Natural killer cell (primary cell): ENCODE measurements at regions not wholly inside any gene's neighbourhood (a gene's known extent, or its start where the extent isn't known, plus 50 kb on each side); places are given as distances from the start of the nearest gene placed in this dataset.

Experiments
- ATAC-seq, 3 donors: fragments of 150-1000 bp in 2 of 3; fragments of 200-7000 bp in 1 of 3; cut with Tn5 transposase; 1 replicate in 1 of 3; 2 replicates in 2 of 3; pipeline ENCODE4 v1.10.0; 2021; ENCODE audit warnings: mild to moderate bottlenecking in 2 of 3, moderate library complexity in 2 of 3
- DNase-seq, 2 donors: peaks; one replicate each; pipeline versions ENCODE4 v3.0.0 to v3.0.0-alpha.2; 2013 to 2021; ENCODE audit warnings: mixed read lengths in 1 of 2
- H3K27ac ChIP-seq: one replicate; pipeline ENCODE4 v1.5.1; 2013; ENCODE audit warnings: mild to moderate bottlenecking, low read length
- H3K27me3 ChIP-seq: one replicate; pipeline ENCODE4 v1.6.1; 2013; ENCODE audit warnings: low read length; ENCODE audit not compliant: control insufficient read depth, insufficient read depth
- H3K36me3 ChIP-seq: one replicate; pipeline ENCODE4 v1.6.1; 2013; ENCODE audit warnings: low read length; ENCODE audit not compliant: control insufficient read depth, insufficient read depth
- H3K4me1 ChIP-seq: one replicate; pipeline ENCODE4 v1.6.1; 2013; ENCODE audit warnings: low read length; ENCODE audit not compliant: control insufficient read depth, insufficient read depth
- H3K4me3 ChIP-seq: one replicate; pipeline ENCODE4 v1.5.1; 2013; ENCODE audit warnings: low read length
- H3K9me3 ChIP-seq: one replicate; pipeline ENCODE4 v1.6.1; 2013; ENCODE audit warnings: low read length; ENCODE audit not compliant: control insufficient read depth, insufficient read depth
- H3K27ac Mint-ChIP-seq, 2 donors: one replicate each; pipeline ENCODE4 v1.8.0; 2022; ENCODE audit warnings: mild to moderate bottlenecking in 2 of 2, mixed read lengths in 2 of 2, moderate library complexity in 1 of 2
- H3K27me3 Mint-ChIP-seq, 2 donors: one replicate each; pipeline ENCODE4 v1.8.0; 2022; ENCODE audit warnings: low read depth in 2 of 2, mixed read lengths in 2 of 2
- H3K36me3 Mint-ChIP-seq: one replicate; pipeline ENCODE4 v1.8.0; 2022; ENCODE audit warnings: mixed read lengths
- H3K4me1 Mint-ChIP-seq, 2 donors: one replicate each; pipeline ENCODE4 v1.8.0; 2022; ENCODE audit warnings: mixed read lengths in 2 of 2
- H3K4me3 Mint-ChIP-seq: one replicate; pipeline ENCODE4 v1.8.0; 2022; ENCODE audit warnings: mild to moderate bottlenecking, moderate library complexity, mixed read lengths
- H3K9me3 Mint-ChIP-seq, 2 donors: one replicate each; pipeline ENCODE4 v1.8.0; 2022; ENCODE audit warnings: mixed read lengths in 2 of 2
- WGBS: methylation state at CpG from one replicate; pipeline ENCODE4 v1.1.7; 2013; ENCODE audit warnings: missing lambda C conversion rate; ENCODE audit not compliant: insufficient coverage; 5-methylcytosine and 5-hydroxymethylcytosine counted together
- intact Hi-C: fragments of 100-400 bp; cut with micrococcal nuclease; formaldehyde crosslinking; loops from one replicate; pipeline ENCODE4 v1.14.2; 2022
- TF ChIP-seq, protein P1 (sequence below): fragments of 200-600 bp; IDR thresholded peaks from one replicate; pipeline ENCODE4 v1.8.0; 2022; ENCODE audit warnings: antibody characterized with exemption

DNA sequence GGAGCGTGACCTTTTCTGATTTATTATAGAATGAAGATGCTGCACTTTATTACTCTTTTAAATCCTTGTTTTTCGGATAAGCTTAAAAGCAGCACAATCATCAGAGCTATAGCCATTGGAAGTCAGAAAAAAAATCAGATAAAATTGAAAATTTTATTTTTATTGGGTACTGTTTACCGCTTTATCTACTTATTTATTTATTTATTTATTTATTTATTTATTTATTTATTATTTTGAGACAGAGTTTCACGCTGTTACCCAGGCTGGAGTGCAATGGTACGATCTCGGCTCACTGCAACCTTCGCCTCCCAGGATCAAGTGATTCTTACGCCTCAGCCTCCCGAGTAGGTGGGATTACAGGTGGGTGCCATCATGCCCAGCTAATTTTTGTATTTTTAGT, 83.1 kb upstream of the CHRM3 start:
- no peaks in the 10 kb centered on the region for H3K36me3 ChIP-seq
- peaks cover 0 to 7% of the 10 kb centered on the region in 2 donors for H3K9me3 Mint-ChIP-seq

DNA sequence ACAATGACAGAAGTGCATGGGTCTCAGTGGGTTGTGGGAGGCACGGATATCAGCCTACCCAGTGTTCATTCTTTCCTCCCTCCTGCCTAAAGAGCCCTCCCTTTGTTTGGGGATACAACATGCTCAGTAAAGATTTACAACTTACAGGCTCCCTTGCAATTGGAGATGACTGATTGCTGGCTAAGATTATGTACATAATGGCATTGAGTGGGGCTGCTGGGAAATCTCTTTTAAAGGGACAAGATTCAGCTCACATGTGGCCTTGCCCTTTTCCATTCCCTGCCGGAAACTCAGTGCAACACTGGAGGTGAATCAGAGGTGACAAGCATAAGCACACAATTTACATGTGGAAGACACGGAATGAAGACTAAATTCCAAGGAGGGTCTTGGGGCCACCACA, 83.7 kb upstream of the CHRM3 start:
- intact Hi-C loops = no loop called here
- Mint-ChIP-seq H3K9me3 (peaks cover 0 to 7% of the 10 kb centered on the region in 2 donors), H3K27me3 (no peaks in the 10 kb centered on the region), H3K27ac (no peak overlapping the region), H3K4me3 (no peak overlapping the region), H3K4me1 (no peaks in the 10 kb centered on the region), H3K36me3 (no peaks in the 10 kb centered on the region)
- H3K27me3 ChIP-seq = no peaks in the 10 kb centered on the region
- DNase-seq (no peak), ATAC-seq (no peak)
- WGBS = 81% methylated on average over 2 of the region's 3 CpGs
- no peaks in the 10 kb centered on the region for H3K36me3 ChIP-seq
- no peak overlapping the region for H3K4me3 ChIP-seq
- H3K4me1 ChIP-seq = no peaks in the 10 kb centered on the region
- TF ChIP-seq, protein P1, sequence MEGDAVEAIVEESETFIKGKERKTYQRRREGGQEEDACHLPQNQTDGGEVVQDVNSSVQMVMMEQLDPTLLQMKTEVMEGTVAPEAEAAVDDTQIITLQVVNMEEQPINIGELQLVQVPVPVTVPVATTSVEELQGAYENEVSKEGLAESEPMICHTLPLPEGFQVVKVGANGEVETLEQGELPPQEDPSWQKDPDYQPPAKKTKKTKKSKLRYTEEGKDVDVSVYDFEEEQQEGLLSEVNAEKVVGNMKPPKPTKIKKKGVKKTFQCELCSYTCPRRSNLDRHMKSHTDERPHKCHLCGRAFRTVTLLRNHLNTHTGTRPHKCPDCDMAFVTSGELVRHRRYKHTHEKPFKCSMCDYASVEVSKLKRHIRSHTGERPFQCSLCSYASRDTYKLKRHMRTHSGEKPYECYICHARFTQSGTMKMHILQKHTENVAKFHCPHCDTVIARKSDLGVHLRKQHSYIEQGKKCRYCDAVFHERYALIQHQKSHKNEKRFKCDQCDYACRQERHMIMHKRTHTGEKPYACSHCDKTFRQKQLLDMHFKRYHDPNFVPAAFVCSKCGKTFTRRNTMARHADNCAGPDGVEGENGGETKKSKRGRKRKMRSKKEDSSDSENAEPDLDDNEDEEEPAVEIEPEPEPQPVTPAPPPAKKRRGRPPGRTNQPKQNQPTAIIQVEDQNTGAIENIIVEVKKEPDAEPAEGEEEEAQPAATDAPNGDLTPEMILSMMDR = no peak
- H3K9me3 ChIP-seq = no peaks in the 10 kb centered on the region
- no peak overlapping the region for H3K27ac ChIP-seq

More for the DNA sequence above, 83.1 kb upstream of the CHRM3 start:
- 89% methylated on average over 6 of the region's 9 CpGs for WGBS
- Histone ChIP-seq H3K4me3 (no peak overlapping the region), H3K27ac (no peak overlapping the region), H3K27me3 (no peaks in the 10 kb centered on the region), H3K4me1 (no peaks in the 10 kb centered on the region), H3K9me3 (no peaks in the 10 kb centered on the region)
- no peaks in the 10 kb centered on the region for H3K4me1 Mint-ChIP-seq
- intact Hi-C loops = no loop called here
- H3K27me3 Mint-ChIP-seq = no peaks in the 10 kb centered on the region
- DNase-seq = no peak
- H3K4me3 Mint-ChIP-seq = no peak overlapping the region
- ATAC-seq = no peak
- H3K27ac Mint-ChIP-seq = no peak overlapping the region
- no peaks in the 10 kb centered on the region for H3K36me3 Mint-ChIP-seq
- TF ChIP-seq, protein P1 = no peak

DNA sequence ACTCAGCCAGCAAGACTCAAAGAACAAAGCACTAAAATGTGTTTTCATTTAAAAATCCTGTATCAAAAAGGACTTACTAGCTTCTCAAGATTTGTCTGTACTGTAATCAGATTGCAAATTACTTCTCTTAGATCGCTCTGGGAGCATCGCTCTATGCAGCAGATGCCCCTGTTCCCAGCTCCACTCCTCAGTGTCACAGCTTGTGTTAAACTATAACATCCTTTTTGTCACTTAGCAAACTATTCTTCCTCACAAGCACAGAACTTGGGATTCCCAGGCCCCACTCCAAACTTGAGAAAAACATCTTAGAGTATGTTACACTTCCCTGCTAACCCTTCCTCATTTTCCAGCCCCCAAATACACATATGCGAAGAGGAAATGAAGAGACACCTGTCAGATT, 85.1 kb upstream of the CHRM3 start:
- Mint-ChIP-seq H3K27ac (no peak overlapping the region), H3K27me3 (no peaks in the 10 kb centered on the region), H3K4me3 (no peak overlapping the region), H3K9me3 (peaks cover 0 to 7% of the 10 kb centered on the region in 2 donors), H3K36me3 (no peaks in the 10 kb centered on the region), H3K4me1 (no peaks in the 10 kb centered on the region)
- ATAC-seq (no peak), DNase-seq (no peak)
- TF ChIP-seq, protein P1 = no peak
- intact Hi-C loops = no loop called here
- no peaks in the 10 kb centered on the region for H3K9me3 ChIP-seq
- H3K27me3 ChIP-seq = no peaks in the 10 kb centered on the region
- 91% methylated on average over 2 of the region's 3 CpGs for WGBS
- H3K4me1 ChIP-seq = no peaks in the 10 kb centered on the region
- no peaks in the 10 kb centered on the region for H3K36me3 ChIP-seq
- H3K4me3 ChIP-seq = no peak overlapping the region
- H3K27ac ChIP-seq = no peak overlapping the region

DNA sequence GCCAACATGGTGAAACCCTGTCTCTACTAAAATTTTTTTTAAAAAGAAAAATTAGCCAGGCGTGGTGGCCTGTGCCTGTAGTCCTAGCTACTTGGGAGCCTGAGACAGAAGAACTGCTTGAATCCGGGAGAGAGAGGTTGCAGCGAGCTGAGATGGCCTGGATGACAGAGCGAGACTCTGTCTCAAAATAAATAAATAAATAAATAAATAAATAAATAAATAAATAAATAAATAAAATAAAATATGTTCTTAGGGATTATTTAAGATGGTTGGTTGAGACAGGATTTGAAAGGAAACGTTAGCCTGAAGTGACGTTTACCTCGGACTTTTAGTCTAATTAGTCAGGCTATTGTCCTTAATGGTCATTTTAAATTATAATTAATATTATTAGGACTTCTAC, 88.5 kb upstream of the CHRM3 start:
- Mint-ChIP-seq H3K27me3 (no peaks in the 10 kb centered on the region), H3K9me3 (peaks cover 0 to 9% of the 10 kb centered on the region in 2 donors), H3K4me1 (no peaks in the 10 kb centered on the region), H3K36me3 (no peaks in the 10 kb centered on the region), H3K4me3 (no peak overlapping the region), H3K27ac (no peak overlapping the region)
- ATAC-seq = no peak
- intact Hi-C loops = no loop called here
- 88% methylated on average over 2 of the region's 7 CpGs for WGBS
- Histone ChIP-seq H3K27ac (no peak overlapping the region), H3K27me3 (no peaks in the 10 kb centered on the region), H3K36me3 (no peaks in the 10 kb centered on the region), H3K9me3 (no peaks in the 10 kb centered on the region), H3K4me3 (no peak overlapping the region), H3K4me1 (no peaks in the 10 kb centered on the region)
- TF ChIP-seq, protein P1 = no peak
- no peak for DNase-seq
